ENCODE measurements at regions not wholly inside any gene's neighbourhood (a gene's known extent, or its start where the extent isn't known, plus 50 kb on each side); places are given as distances from the start of the nearest gene placed in this dataset.

DNA sequence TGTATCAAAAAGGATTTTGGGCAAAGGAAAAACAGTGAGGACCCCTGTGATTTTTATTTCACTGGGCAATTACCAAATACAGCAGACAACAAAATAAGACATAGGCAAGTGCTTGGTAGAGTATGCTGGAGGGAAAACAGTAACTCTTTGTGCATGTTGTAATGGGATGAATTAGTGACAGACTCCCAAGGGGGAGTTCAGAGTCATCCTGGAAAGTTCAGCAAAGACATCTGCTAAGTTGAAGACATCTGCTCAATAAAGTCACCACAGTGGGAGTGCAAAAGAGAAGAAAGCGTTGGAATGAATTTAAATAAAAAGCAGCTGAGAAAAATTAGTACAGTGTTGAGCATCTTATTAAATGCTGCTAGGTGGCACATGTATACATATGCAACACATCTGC, 378.8 kb upstream of the ISX start:
- no peak for DNase-seq (ENCODE audit: extremely low read depth, low read depth)

DNA sequence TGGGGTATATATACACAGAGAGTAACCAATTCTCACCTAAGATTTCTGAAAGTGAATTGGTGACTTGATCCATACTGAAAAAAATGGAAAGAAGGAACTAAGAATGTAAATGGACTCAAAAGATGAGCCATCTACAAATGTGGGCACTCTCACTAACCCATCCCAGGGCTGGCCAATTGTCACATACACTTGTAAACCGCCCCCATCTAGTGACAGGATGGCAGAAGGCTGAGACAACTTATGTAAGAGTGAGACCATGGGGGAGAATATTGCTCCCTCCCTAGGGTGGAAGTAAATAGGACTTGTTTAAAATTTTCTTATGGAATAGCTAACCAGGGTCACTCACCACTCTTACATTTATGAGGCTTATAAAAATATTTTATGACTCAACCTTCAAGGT, 377.1 kb upstream of the ISX start:
- no peak for DNase-seq (ENCODE audit: extremely low read depth, low read depth)

DNA sequence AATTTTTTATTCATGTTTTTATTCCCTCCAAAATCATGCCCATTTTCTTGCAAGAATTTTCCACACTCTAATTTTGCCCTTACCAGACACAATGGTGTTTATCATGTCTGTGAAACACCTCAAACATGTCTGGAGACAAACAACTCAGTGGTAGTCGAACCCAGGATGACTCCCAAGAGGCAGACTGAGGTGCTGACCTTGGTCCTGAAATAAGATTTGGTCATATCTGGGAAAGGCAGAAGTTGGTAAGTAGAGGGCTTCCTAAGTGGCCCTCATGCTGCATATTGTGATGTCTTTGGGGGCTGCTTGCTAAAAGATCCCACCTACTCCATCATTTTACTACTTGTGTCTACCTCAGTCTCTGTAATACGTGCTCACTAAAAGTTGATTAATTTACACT, 369.4 kb upstream of the ISX start:
- DNase-seq (ENCODE audit: extremely low read depth, low read depth) = no peak

DNA sequence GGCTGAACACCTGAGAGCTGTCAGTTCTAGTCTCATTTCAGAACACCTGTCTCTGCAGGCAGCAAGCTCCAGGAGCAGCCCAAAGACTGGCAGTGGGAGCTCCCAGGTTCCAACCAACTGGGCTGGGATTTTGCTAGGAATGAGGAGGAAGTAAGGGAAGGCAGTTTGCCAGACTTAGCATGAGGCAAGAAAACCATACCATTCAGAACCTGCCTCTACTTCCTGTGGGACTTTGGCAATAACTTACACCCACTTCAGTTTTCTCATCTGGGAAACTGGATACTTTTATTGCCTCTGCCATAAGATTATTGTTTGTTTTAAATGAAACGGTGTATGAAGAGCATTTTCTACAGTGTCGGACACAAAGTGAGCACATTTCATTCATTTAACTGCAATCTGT, 363.7 kb upstream of the ISX start:
- DNase-seq (ENCODE audit: extremely low read depth, low read depth) = no peak

DNA sequence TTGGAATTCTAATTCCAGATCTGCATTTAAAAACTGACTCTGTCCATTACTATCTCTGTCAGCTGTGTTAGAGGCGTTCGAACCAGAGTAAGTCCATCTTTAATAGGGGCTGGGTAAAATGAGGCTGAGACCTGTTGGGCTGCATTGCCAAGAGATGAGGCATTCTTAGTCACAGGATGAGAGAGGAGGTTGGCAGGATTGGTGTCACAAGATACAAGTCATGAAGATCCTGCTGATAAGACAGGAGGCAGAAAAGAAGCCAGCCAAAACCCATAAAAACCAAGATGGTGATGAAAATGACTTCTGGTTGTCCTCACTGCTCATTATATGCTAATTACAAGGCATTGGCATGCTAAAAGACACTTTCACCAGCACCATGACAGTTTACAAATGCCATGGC, 356.3 kb upstream of the ISX start:
- DNase-seq (ENCODE audit: extremely low read depth, low read depth) = no peak

DNA sequence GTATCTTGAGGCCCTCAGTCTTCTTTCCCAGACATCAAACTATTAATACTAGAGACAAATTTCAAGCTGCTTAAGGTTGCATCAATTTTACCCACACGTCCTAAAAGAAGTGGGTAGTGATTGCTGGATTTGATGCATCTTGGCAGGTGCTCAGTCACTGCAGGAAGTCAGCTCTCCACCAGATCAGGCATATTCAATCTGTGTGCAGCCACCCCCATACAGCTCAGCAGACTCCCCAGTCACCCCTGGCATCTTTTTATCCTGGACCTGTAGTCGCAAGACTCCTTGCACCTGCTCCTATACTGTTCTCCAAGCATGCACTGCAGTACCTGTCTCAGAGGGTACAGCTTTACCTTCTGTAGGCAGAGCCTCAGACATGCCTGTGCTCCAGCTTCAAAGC, 343.1 kb upstream of the ISX start:
- DNase-seq (ENCODE audit: extremely low read depth, low read depth) = no peak

DNA sequence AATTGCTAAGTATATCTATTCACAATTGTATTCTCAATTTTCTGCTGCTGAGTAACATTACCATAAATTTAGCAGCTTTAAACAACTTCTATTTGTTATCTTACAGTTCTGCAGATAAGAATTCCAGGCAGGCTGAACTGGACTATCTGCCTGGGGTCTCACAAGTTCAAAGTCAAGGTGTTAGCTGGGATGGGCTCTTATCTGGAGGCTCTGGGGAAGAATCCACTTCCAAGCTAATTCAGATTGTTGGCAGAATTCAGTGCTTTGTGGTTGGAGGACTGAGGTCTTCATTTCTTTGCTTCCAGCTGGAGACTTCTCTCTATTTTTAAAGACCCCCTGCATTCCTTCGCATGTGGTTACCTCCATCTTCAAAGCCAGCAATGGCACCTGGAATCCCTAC, 329.9 kb upstream of the ISX start:
- no peak for DNase-seq (ENCODE audit: extremely low read depth, low read depth)

DNA sequence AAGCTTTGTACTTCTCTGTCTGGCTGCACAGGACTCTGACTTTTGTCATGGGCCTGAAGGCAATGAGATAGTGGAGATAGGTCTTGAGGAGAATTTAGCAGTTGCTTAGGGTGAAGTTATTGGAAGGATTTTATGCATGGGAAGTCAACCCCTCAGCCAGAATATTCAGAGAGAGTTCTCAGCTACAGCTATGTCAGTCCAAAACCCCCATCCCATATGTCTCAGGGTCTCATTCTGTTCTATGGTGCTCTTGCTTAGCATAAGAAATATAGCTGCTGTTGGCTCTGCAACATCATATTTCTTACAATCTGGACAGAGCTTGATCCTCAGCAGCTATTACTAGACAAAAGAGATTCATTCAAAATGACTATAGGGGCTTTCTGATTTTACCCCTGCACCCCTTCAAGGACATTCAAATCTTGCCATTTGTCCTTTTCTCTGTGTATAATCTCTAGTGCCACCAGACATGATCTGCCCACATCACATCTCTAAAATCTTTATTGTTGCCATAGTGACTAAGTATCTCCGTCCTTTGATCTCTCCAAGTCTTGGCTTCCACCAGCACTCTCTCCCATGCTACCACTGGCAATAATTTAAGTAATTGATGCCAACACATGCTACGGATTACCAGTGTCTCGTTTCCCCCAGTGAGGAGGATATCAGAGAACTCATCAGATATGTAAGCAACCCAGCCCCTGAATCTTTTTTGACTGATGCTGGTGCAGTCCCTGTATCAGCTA, 327.1 kb upstream of the ISX start:
- no peak for DNase-seq (ENCODE audit: extremely low read depth, low read depth)

DNA sequence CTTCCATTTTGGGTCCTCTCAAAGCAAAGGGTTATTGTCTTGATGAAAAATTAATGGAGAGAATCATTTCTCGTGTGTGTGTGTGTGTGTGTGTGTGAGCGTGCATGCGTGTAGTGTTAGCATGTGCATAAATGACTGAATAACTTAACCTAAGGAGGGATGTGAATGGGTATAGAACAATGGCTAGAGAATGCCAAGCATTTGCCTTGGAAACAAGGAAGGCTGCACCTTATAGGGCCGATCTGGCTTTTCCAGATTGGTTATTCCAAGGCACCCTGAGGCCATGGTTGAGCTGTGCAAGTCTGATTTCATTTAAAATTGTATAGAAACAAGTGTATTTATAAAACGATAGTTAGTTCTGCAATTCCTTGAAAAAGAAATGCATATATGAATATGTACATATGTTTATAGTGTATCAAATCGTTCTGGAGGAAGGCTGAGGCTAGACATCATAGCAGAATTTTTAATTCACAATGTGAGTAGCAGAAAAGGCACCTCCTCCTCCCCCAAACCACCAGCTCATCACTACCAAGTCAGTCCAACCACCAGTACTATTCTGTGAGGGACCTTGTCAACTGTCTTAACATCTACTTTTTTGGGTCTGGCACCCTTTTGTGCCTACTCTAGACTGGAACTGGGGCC, 322.7 kb upstream of the ISX start:
- DNase-seq (ENCODE audit: extremely low read depth, low read depth) = no peak

DNA sequence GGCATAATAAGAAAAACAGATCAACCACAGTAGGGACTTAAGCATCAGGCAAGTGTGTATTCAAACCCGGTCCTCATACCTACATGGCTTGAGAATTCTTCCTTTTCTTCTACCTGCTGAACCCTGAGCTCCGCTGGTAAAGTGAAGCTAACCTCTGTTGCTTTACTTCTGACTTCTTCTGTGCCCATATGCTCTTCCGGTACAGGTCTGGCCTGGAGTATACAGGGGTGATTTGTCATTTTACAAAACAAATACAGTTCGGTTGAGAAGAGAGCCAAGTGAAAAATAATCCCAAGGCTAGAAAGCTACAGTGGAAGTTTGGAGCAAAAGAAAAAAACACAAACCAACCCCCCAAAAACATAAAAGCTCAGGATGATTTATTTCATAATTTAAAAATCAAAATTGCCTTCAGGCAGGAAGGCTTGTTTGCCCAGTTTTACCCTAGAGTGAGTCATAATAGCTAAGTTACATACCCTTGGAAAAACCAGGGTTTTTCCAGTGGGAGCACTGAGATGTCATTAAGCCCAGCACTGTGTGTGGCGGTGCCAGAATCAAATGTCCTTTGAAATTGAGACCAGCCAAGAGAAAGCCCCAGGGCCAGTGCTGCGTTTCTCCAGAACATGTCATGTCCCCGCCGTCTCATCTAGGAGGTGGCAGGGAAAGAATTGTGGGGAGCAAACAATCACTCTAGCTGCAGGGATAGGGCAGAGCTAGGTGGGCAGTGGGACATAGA, 305.5 kb upstream of the ISX start:
- no peak for DNase-seq (ENCODE audit: extremely low read depth, low read depth)

DNA sequence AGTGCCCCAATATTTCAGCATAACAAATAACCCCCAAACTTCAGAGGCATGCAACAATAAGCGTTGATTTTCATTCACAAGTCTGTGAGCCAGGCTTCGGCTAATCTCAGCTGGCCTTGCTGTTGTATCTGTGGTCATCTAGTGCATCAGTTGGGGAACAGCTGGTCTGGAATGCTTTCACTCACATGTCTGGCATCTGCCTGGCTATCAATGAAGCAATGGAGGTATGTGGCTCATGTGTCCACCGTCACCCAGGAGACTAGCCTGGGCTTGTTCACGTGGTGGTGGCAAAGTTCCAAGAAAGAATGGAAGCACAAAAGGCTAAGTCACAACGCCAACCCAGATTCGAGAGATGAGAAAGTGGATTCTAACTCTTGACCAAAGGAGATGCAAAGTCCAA, 304.8 kb upstream of the ISX start:
- DNase-seq (ENCODE audit: extremely low read depth, low read depth) = no peak

DNA sequence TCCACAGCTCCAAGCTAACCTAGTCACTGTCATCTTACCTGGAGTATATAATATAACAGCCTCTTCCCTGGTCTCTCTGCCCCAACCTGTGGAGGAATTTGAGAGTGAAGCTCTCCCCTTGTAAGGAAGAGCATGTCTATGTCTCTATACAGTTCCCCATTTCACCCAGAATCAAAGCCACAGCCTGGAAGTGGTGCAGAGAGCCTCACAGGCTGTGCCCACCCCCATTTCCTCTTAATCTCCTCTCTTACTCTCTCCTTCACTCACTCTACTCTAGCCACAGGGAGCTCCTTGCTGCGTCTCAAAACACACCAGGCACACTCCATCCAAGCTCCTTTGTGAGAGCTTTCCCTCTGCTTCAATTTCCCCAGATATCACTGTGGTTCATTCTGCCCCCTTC, 302.5 kb upstream of the ISX start:
- DNase-seq (ENCODE audit: extremely low read depth, low read depth) = no peak

DNA sequence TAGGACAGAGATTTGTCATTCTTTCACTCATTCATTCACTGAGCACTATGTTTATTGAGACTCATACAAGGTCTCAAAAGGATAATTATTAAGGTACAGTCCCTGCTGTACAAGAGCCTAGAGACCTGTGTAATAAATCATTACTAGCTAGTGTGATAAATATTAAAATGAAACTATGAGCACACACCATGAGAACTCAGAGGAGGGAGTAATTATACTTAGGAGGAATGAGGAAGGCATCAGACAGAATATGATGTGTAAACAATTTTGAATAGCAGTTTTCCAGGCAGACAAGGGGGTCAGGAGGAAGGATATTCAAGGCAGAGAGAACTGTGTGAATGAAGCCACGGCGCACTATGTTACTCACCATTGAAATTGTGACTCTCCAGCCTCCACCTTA, 300.8 kb upstream of the ISX start:
- DNase-seq (ENCODE audit: extremely low read depth, low read depth) = no peak

DNA sequence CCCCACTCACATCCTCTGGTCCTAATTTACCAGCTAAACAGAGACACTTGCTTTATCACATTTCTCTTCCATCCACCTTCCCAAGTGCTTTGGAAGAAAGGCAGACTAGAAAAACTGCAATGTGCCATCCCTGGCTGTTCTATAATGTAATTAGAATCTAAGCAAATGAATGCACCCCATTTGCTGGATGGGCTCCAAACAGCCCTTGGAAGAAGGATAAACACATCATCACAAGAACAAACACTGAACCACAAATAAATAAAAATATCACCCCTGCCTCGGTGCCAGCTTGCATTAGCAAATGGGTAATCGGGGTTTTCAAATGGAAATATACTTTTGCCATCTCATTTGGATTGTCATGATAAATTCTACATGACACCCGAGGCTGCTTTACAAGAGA, 296.6 kb upstream of the ISX start:
- no peak for DNase-seq (ENCODE audit: extremely low read depth, low read depth)

DNA sequence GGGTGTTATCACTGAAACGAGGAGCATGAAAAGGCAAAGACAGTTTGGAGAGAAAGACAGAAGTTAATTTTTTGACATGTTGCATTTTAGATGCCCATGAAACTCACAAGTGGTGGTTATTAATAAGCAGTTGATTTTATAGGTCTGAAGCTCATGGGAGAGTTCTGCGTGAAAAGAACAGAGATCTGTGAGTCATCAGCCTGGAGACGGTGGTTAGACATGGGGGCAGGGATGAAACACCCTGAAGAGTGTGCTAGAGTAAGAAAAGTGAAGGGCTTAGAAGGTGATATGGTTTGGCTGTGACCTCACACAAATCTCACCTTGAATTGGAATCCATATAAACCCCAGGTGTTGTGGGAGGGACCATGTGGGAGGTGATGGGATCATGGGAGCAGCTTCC, 289.1 kb upstream of the ISX start:
- no peak for DNase-seq (ENCODE audit: extremely low read depth, low read depth)

DNA sequence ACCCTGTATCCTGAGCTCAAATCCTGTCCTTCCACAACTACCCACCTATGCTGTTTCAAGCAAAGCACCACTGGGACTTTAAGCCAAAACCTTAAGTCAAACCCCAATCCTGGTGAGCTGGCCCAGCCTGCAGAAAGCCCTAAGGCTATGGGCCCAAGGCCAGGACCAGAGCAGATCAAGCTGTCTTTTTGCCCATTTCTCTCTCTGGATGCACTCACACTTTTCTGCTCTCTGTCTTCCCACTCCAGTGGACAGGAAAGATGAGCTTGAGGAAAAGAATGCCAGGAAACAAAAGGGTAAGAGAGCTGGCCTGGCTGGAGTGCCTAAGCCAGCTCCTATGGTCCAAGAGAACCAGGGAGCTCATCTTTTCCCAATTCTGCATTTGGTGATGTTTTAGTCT, 284.3 kb upstream of the ISX start:
- DNase-seq (ENCODE audit: extremely low read depth, low read depth) = no peak

DNA sequence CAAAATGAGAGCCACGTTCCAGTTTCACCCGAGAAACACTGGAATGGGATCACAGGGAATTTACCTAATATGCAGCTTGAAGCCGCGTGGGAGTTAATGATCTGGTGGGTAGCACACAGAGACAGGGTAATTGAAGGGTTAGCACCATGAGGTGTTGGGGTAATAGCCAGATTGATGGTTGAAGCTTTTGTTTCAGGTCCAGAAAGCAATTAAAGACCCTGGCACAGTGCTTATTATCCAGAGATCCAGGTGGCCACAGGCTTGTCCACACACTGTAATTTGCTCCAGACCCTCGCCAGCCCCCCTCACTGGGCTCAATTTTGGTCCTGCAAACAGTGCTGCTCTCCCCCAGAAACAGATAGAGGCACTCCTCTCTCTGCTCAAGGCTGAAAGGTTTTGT, 282.5 kb upstream of the ISX start:
- DNase-seq (ENCODE audit: extremely low read depth, low read depth) = no peak

DNA sequence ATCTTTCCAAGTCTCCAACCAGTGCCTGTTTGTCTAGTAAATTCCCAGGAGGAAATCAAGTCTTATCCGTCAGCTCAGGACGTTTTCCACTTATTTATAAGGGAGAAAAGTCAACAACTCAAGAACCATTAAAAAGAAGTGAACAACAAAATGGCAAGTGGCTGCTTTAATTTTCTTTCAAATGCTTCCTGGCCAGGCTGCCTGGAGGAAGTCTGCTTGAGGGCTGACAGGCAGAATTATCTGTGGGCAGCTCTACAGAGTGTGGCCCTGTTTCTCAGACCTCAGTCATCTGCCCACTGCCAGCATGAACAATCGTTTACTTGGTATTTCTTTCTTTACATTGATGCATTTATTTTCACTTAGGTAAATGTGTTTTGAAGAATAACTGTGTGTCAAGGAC, 281.9 kb upstream of the ISX start:
- DNase-seq (ENCODE audit: extremely low read depth, low read depth) = no peak

DNA sequence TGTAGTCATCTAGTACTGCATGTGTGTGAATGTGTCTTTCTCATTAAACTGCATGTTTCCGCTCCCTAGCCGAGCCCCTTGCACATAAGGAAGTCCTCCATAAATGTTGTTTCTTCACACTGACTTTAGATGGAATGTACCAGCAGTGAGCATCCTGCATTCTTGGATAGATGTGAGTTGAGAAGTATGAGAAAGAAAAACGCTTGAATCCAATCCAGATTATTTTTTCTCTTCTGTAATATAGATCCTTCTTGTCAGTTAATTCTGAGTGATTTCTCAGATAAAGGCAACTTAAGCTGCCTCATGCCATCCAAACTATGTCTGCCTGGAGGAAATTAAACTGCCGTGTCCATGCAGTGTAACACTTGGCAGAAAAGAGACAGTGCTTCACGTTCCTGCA, 268.1 kb upstream of the ISX start:
- no peak for DNase-seq (ENCODE audit: extremely low read depth, low read depth)

DNA sequence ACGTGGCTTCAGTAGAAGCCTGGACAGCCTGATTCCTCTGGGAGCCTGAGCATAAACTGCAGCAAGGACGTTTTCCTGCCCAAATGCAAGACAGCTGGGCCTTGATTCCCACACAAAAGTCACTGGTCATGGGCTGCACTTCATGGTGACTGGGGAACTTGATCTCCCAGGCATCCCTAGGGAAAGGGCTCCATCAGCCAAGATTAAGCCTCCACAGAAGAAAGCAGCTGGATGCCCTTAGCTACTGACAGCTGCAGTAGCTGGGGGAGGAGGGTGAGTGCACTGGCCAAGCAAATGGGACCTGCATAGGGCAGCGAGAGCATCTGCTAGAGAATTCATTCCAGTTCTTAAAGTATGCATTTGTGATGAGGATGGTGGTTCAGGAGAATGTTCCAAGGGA, 267.4 kb upstream of the ISX start:
- DNase-seq (ENCODE audit: extremely low read depth, low read depth) = no peak

DNA sequence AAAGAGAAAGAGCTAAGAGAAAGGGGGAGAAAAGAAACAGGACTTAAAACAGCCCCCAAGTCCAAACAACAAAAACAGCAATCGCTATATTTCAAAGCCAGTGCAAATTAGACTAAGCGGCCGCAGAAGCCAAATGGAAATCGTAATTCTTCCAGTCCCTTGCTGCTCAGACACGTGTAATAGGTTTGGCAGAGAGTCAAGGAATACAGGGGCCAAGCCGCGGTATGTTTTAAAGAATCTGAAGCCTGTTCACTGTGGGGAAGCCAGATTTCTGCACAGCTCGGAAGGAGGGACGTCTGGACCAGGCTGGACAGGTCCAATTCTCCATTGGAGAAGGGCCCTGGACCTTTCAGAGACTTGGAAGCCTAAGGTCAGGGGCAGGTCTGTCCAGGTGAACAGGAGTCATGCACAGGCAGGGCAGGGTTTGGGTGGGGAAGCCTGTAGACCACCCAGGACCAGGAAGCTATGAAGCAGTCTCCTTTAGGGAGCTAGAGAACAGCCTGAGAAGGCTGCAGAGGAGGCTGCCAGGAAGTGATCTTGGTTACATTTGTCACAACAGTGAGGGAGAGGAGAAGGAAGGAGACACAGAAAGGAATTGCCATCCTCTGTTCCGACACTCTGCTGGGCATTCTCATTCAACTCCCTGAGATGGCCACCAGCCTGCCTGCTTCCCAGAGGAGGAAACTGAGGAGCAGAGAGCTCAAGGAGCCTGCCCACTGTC, 265.5 kb upstream of the ISX start:
- no peak for DNase-seq (ENCODE audit: extremely low read depth, low read depth)

DNA sequence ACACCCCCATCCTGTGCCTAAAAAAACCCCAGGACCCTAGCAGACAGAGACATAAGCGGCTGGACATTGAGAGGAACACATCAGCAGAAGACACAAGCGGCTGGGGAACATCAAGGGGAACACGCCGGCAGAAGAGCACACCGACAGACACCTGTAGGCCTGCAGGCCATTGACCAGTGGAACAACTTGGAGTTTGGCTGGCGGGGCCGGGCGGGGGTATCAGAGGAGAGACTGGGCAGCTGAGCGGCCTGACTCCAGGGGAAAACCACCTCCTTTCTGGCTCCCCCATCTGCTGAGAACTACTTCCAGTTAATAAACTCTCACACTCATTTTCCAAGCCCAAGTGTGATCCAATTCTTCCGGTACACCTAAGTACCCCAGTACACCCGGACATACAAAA, 264.7 kb upstream of the ISX start:
- DNase-seq (ENCODE audit: extremely low read depth, low read depth) = no peak
